GM19452 (cell line): ENCODE measurements at regions not wholly inside any gene's neighbourhood (a gene's known extent, or its start where the extent isn't known, plus 50 kb on each side); places are given as distances from the start of the nearest gene placed in this dataset.
"Not testable (repeated sequence)": the region's sequence is repeated elsewhere in the genome, so short reads cannot be mapped to it uniquely, and the experiment has no call there.

Source experiments
- ATAC-seq: cut with Tn5 transposase; IDR thresholded peaks from one replicate; pipeline ENCODE4 v1.9.1; 2021; ENCODE audit not compliant: unreplicated experiment

DNA sequence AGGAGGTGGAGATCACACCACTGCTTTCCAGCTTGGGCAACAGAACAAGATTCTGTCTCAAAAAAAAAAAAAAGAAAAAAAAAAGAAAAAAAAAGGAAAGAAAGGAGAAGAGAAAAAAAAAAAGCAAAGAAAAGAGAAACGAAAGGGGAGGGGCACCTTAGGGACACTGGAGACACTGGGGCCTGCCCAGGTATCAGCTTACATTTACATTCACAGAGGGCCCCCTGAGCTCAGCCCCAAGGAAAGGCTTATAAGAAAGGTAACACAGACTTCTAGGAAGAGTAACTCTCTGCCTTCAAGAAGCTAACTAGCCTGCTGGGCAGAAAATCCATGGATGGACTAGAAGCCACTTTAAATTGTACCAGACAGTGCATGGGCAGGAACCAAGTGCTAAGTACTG is 108.8 kb downstream of the NPY start:
- ATAC-seq: no peak

DNA sequence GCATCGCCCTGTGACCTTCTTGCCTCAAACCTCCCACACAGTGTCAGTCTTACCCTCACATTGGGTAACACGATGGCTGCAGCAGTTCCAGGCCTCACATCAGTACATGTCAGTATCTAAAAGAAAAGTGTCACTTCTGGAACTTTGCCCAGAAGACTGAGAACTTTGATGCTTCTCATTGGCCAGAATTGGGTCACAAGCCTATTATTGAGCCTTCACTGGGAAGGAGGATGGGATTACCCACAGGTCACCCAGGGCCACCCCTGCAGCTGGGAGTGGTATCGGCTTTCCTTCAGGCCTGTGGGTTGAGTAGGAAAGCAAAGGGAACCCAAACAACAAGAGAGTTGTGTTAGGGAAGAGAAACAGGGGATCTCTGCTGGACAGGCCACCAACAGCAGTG is 111.5 kb downstream of the NPY start:
- no peak for ATAC-seq

DNA sequence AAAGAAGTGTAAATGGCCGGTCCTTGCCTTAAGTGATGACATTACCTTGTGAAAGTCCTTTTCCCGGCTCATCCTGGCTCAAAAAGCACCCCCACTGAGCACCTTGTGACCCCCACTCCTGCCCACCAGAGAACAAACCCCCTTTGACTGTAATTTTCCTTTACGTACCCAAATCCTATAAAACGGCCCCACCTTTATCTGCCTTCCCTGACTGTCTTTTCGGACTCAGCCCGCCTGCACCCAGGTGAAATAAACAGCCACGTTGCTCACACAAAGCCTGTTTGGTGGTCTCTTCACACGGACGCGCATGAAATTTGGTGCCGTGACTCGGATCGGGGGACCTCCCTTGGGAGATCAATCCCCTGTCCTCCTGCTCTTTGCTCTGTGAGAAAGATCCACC is 112.4 kb downstream of the NPY start:
- ATAC-seq: not testable (repeated sequence)

DNA sequence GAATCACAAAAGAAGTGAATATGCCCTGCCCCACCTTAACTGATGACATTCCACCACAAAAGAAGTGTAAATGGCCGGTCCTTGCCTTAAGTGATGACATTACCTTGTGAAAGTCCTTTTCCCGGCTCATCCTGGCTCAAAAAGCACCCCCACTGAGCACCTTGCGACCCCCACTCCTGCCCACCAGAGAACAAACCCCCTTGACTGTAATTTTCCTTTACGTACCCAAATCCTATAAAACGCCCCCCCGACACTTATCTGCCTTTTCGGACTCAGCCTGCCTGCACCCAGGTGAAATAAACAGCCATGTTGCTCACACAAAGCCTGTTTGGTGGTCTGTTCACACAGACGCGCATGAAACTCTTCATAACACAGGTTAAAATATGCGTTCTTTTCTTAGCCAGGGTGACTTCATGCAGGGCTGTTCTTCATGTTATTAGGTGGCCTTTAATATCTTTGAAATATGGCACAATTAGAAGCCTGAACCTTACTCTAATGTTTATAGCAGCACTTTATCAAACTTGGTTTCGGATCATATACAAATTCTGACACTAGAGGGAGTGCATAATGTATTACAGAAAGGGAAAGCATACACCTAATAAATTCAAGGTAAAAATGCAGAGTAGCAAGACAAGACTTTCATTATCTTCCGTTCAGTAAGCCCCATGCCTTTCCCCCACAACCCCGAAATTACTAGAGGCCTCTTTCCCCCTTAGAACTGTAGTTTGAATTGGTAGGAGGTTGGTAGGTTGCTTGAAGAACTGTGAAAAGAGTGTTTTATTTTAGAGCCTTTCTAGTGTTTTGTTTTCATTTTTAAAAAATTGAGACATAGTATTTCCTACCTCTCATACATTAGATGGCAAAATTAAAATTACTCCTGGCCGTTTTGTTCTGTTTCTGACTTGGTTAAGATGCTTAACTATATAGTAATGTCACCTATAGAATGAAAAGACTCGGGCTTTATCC is 117.9 kb downstream of the NPY start:
- no peak for ATAC-seq

DNA sequence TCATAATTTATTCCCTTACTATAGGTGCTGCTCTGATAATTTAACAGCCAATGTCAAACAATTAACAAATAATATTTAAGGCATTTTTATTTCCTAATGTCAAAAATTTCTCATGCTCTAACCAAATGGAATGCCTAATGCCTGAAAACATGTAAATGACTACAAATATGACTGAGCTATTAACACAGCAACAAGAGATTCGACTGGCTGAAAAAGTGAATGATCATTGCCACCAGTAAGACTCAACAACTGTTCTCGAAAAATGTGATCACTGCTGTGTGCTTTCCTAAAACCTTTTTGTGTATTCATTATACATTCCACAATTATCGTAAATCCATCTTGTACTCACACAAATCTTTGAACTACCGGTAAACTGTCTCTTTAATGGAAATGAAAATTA is 118.7 kb downstream of the NPY start:
- ATAC-seq: no peak

DNA sequence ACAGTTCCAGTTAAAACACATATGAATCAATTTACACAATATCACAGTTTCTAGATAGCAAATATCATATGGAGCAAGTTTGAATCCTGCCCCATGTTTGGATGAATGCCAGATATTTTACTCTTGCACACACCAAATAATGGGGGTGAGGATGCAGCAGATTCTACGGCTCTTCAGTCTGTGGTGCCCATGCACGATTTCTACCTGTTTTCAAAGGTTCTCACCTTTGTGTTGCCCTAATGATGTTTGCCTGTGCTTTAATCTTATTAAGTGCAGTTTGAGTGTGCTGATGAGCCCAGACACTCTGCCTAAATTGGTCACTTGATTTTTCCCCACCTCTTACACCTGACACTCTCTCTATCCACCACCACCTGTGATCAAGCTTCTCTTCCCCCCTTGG is 119.6 kb downstream of the NPY start:
- no peak for ATAC-seq

DNA sequence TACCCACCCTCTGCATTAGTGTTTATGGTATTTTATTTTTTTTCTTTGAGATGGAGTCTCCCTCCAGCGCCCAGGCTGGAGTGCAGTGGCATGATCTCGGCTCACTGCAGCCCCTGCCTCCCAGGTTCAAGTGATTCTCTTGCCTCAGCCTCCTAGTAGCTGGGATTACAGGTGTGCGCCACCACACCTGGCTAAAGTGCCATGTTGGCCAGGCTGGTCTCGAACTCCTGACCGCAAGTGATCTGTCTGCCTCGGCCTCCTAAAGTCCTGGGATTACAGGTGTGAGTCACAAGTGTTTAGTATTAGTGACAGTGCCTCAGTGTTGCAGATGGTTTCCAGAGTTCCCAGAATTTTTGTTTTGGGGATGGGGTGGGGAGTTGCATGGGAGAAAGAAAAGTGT is 120.3 kb downstream of the NPY start:
- ATAC-seq: no peak

DNA sequence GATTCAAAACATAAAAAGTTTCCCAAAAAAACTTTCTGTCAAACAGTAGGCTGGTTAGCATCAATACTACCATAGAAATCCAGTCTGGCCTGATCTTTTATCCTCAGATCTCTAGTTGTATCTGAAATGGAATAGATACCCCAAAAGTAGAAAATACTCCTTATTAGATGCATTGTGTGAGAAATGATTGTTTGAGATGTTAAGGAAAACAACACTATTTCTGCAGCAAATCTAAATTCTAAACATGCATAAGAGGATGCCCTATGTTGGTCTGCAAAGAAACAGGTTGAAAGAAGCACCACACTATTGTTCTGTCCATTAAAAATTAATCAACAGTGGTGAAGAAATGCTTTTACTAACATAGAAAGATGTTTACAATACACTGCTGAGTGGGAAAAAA is 121.0 kb downstream of the NPY start:
- ATAC-seq: no peak

DNA sequence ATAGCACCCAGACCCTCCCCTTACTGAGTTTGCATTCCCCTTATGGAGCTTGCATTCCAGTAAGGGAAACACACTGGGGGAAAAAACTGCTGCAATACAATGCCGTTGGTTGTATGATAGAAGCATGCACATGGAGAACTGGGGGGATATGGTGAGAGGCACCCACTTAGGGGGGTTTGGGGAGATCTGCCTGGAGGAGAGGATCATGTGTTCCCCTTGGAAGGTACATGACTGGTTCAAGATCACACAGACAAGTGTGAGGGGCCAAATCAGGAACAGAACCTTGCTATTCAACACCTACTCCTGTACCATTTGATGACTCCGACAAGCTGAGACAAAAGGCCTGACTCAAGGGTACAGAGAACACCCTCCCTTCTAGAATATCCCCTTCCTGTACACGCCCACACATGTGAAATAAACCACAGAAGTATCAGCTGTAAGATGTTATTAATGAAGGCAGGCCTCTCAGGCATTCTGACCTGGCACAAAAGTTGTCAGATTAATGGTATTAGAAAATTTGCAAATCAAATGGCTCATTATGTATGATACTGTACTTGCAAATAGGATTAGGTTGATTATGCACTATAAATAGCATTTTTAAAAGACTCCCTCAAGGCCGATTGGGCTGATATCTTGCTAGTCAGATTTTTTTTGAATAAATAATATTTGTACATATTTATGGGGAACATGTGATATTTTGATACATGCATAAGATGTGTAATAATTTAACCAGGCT is 122.2 kb downstream of the NPY start:
- no peak for ATAC-seq

DNA sequence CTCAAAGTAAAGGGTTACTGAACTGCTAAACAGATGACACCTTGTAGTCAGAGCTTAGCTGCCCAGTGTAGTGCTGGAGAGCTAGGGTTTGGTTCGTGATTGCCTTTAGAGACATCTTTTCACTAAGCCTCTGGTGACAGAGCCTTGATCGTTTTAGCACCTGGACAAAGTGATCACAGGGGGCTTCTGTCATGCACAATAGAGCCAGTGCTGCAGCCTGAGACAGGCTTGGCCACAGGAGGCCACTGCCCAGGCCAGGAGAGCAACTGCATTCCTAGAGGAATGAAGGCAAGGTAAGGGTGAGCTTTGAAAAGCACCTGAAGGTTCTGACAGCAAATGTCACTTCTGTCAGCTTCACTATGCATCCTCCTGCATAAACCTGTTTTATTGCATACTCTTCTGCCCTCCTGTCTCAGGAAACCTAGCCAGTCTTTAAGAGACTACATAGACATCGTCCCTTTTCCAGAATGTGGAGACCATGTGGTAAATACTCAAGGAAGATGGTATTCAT is 122.9 kb downstream of the NPY start:
- no peak for ATAC-seq

DNA sequence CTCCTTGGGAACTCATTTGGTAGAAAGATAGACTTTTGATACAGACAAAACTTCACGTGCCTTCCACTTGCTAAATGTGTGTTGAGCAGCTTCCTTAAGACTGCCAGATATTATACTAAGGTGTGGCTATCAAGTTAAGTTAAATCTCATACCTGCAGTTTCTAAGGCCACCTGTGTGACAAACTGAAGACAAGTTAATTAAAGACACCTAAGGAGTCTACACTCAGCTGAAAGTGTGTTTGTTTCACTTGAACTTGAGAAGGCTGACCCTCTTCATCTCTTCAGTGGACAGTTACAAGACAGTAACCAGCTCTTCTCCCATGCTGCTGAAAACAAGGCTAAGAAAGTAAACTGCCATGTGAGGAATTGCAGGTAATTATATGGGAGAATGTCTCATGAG is 124.0 kb downstream of the NPY start:
- ATAC-seq: no peak

DNA sequence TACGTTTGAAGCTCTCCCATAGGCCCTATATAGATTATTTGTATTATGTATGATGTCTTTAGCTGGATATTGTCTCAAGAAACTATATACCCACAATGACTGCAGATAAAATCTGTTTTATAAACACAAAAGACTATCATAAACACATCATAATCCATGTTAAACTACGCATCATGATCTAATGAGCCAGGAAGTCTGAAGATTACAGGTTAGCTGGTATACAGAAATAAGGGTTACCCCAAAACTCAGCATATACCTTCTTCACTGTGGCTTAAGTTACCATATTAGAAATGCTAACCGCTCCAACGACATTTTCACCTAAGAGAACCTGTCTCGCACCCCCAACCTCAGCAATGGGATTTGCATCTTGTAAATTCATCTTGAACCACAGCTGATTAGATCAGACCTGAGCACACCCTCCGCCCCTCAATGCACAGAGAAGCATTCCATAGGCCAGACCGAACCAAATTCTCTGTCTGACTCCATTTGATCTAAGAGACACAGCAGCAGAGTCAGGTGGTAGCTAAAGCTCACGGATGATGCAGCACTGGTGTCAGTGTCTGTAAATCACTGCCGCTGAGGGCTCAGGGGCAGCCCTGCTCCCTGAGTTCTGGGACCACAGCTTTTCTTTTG is 124.9 kb downstream of the NPY start:
- no peak for ATAC-seq

DNA sequence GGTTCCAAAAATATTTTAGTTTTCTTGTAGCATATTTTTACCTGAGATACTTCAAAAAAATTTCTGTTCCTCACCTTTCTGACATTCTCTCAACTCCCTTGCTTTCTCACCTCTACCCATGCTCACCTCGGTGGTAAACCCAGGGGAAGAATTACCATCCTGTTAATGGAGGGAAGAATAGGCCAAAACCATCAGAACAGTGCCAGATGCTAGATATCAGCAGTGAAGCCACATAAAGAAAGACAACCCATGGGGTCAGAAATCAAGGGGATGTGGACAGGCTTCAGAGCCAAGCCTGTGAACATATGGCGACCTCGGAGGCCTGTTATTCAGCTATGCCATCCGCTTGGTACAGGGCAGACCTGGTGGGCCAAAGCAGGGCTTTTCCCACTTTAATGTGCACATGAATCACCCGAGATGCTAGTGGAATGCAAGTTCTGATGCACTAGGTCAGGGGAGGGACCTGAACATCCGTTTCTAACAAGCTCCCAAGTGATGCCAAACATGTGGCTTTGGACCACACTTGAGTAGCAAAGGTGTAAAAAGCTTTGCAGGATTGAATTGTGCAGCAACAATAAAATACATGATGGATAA is 125.5 kb downstream of the NPY start:
- ATAC-seq: no peak

DNA sequence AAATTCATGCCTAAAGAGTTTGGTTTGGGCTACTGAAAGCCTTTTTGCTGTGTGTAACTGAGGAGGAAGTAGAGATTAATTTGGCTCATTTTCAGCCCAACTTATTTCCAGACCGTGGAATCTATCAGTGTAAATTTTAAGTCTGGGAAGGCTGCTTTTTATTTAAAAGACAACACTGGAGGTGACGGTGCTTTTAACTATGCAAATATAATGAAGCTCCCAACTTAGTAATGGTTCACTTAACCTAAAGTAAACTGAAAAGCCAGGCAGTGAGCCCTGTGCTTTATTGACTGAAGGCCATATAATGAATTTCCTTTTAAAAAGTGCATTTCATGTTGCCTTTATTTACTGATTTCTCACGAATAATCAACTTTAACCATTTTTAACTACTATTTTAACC is 127.2 kb downstream of the NPY start:
- no peak for ATAC-seq

DNA sequence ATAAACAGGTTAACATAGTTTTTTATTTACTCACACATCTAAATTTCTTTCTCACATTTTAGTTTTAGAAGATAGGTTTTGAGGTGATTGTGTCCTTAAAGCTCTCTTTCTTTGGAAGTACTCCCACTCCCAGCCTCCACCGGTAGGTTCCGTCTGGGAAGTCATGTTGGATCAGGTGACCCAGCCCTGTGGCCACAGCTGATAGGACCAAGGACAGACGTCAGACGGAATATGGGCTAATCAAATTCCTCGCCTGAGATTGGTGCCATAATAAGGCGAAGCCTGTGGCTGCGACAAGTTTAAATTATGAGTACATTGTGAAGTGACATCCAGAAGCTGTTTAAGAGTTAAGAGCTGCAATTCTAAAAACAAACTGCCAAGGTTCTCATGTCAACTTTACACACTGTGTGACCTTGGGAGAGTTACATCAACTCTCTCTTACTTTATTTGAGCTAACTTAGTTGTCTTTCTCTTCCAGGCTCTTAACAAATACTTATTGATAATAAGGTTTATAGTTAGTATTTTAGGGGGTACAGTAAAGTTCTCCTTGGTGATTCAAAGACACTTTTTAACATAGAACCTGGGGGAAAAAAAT is 133.6 kb downstream of the NPY start:
- ATAC-seq: no peak

DNA sequence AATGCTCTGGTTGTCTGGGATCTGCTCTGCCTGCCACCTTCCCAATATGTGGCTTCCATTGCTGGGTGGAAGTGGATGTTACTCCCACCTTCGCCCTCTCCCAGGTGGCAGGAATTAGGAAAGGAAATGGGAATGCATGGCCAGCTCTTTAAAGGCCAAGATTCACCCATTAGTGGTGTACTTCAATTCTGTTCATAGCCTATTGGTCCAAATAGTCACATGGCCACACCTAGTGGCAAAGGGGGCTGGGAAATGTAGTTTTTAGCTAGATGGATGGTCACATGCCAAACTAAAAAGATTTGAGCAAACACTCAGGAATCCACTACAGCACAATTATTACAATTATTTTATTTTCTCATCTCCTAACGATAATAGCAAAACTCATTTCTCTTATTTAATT is 135.1 kb downstream of the NPY start:
- ATAC-seq: no peak

DNA sequence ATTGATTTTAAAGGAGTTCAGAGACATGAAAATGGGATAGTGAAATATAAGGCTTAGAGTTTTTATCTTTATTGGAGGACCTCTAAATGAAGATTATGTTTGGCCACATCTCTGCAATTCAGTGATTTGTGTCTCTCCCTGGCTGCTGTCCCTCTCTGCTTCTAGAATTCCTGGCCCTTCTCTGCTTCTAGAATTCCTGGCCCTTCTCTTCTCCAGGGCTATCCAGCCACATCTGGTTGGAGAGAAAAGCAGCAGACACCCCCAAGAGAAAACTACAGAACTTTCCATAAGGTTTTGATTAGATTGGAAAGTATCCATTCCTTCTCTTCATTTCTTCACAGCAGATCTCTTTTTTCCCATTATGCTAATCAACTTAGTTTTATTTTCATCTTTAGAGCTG is 135.5 kb downstream of the NPY start:
- ATAC-seq: no peak

DNA sequence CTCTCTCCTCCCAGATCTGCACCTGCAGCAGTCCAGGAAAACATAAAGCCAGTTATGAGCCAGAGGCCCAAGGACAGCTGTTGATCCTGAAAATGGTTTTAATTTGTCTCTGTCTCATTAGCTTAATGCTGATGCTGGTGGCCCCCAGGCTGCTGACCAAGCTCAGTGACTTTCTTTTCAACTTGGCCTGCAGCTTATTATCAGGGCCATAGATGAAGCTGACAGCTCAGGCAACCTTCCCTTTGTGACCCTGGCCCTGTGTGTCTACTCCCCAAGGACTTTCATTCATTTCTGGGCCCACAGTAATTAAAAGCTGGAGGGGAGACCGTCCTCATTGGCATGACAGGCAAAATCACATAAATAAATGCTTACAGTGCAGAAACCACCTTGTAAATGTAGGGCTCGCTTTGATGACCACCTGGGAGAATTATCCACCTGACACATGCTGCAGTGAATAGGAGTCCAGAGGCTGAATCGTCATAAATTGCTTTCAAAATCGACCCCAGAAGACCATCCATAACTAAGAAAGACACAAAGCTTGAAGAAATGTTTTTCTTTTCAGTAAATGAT is 138.5 kb downstream of the NPY start:
- no peak for ATAC-seq

DNA sequence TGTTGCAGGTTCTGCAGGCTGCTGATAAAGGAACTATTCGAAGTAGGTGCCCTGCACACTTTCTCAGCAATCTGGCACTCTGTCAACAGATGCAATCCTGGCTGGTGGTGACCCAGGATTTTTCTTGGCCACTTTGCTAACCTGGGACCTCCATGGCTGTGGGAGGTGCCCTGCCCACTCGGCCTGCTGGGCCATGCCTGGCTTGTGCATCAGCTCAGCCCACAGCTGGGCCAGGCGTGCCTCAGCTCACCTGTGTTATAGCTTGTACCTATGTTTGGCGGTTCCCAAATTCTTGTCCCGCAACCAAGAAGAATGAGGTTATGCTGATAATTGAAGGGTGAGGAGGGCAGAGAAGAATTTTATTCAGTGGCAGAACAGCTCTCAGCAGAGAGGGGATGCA is 141.7 kb downstream of the NPY start:
- no peak for ATAC-seq

DNA sequence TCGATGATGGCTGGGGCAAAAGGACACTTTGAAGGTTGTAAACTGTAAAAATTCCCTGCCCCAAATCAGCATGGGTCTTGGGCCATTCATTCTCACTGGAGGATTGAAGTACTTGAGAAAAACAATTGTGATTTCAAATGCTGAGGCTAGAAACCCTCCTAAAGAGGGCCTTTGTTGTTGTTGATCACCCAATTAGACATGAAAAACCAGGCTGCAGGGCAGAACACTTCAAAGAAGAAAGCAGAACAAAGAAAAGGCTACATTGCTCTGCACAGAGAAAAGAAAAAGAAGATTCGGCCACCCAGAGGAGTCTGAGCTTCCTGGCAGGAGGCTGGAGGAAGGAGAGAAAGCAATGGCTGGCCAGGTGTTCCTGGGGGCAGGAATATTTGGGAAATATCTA is 143.1 kb downstream of the NPY start:
- ATAC-seq: no peak

DNA sequence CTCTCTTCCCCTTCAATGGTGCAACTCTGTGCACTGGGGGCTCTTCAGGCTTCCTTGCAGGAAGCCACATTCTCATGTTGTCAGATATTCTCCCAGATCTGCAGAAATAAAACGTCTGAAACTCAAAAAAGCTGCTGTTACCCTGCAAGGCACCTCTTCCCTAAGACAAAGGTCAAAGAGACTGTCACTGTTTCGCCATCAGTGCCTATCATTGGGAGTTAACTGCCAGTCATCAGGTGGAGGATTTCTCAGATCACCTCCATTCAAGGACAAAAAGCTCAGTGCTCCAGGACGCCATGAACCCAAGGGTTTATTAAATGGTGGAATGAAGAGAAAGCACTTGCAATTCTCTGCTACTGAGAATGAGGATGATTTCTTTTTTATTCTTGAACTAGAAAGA is 144.6 kb upstream of the PALS2 start:
- ATAC-seq: no peak
